ENCODE measurements at regions not wholly inside any gene's neighbourhood (a gene's known extent, or its start where the extent isn't known, plus 50 kb on each side); places are given as distances from the start of the nearest gene placed in this dataset.
A peak's percentile ranks its signal among the peaks of the same experiment; 100 is the strongest.

DNA sequence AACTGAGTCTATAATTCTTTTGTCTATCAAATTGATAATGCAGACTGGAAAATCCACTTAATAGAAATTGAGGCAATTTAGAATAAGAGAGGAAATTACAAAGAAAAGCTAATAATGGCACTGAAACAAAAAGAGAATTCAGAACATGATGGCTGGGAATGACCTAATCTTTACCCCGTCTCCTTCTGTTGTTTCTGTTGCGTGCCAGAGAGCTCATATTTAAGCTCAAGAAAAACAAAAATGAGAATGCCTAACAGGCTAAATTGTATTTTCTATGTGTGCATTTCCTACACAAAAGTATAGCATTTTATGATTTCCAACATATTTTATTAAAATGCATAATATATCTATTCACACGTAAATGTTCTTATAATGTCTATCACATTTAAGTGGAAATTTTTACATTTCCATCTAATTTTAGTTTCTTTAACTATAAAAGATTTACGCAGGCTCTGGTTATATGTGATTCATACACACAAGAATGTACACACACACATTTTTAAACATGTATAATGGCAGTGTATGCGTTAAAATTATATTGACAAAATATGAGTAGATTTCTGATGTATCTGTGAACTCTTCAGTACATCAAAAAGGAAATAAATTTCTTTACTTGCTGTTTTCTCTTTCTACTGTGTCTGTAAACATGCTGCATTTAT lies 432.3 kb downstream of the SLITRK6 start:
- Histone ChIP-seq H3F3A (ENCODE audit: insufficient read depth, low read length) (no peaks in the 10 kb centered on the region), H4K20me1 (ENCODE audit: insufficient read depth, low read length) (no peaks in the 10 kb centered on the region), H3K4me2 (ENCODE audit: low read length) (0 out of 2 replicates have a peak overlapping the region, but pooled peaks have one; percentile 10), H3K27me3 (ENCODE audit: insufficient read depth, low read length) (no peaks in the 10 kb centered on the region), H3K9me3 (ENCODE audit: low read length) (no peaks in the 10 kb centered on the region), H2AFZ (ENCODE audit: low read length) (no peak overlapping the region), H3K79me2 (ENCODE audit: insufficient read depth, low read length) (no peaks in the 10 kb centered on the region), H3K4me3 (ENCODE audit: low read depth, low read length, poor library complexity, severe bottlenecking) (no peak overlapping the region), H3K27ac (ENCODE audit: low read depth, low read length, poor library complexity, severe bottlenecking) (peak overlapping the region; percentile 68), H3K36me3 (ENCODE audit: insufficient read depth, low read length) (no peaks in the 10 kb centered on the region), H3K9me2 (ENCODE audit: low read depth, low read length) (no peaks in the 10 kb centered on the region), H3K4me1 (ENCODE audit: insufficient read depth, low read length, severe bottlenecking) (peaks cover 29% of the 10 kb centered on the region), H3K9ac (ENCODE audit: low read length) (no peak overlapping the region)
- TF ChIP-seq EZH2 (IDR thresholded peaks at IDR 0.05; ENCODE audit: borderline replicate concordance, low read length): no peak

DNA sequence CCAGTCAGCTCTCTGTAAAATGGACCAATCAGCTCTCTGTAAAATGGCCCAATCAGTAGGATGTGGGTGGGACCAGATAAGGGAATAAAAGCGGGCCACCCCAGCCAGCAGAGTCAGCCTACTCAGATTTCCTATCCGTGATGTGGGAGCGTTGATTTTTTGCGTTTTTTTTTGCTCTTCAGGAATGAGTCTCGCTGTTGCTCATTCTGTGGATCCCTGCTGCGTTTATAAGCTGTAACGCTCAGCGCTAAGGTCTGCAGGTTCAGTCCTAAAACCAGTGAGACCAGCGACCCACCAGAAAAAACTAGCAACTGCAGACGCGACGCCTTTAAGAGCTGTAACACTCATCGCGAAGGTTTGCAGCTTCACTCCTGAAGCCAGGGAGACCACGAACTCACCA lies 435.7 kb downstream of the SLITRK6 start:
- H2AFZ ChIP-seq (ENCODE audit: low read length): no peak overlapping the region
- H3K9me3 ChIP-seq (ENCODE audit: low read length): no peaks in the 10 kb centered on the region
- H3K27me3 ChIP-seq (ENCODE audit: insufficient read depth, low read length): no peaks in the 10 kb centered on the region
- no peak overlapping the region for H3K4me2 ChIP-seq (ENCODE audit: low read length)
- no peaks in the 10 kb centered on the region for H3K79me2 ChIP-seq (ENCODE audit: insufficient read depth, low read length)
- TF ChIP-seq EZH2 (IDR thresholded peaks at IDR 0.05; ENCODE audit: borderline replicate concordance, low read length) (no peak), CTCF (IDR thresholded peaks at IDR 0.05; ENCODE audit: low read length) (no peak)
- H4K20me1 ChIP-seq (ENCODE audit: insufficient read depth, low read length): no peaks in the 10 kb centered on the region
- H3K36me3 ChIP-seq (ENCODE audit: insufficient read depth, low read length): no peaks in the 10 kb centered on the region
- no peak overlapping the region for H3K9ac ChIP-seq (ENCODE audit: low read length)
- H3K9me2 ChIP-seq (ENCODE audit: low read depth, low read length): no peaks in the 10 kb centered on the region
- no peak overlapping the region for H3K27ac ChIP-seq (ENCODE audit: low read depth, low read length, poor library complexity, severe bottlenecking)
- peaks cover 33% of the 10 kb centered on the region for H3K4me1 ChIP-seq (ENCODE audit: insufficient read depth, low read length, severe bottlenecking)
- no peaks in the 10 kb centered on the region for H3F3A ChIP-seq (ENCODE audit: insufficient read depth, low read length)
- no peak overlapping the region for H3K4me3 ChIP-seq (ENCODE audit: low read depth, low read length, poor library complexity, severe bottlenecking)

DNA sequence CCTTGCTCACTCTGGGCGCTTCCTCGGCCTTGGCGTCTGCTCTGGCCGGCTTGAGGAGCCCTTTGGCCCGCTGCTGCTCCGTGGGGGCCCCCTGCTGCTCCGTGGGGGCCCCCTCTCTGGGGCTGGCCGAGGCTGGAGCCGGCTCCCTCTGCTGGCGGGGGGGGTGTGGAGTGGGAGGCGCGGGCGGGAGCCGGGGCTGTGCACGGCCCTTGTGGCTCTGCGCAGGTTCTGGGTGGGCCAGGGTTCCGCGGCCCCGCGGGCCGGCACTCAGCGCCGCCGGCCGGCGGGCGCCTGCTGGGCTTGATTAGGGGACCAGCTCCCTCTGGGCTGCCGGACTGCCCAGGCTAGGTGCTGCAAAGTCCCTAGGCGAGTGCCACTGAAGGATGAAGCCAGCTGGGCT lies 436.2 kb downstream of the SLITRK6 start:
- H3K36me3 ChIP-seq (ENCODE audit: insufficient read depth, low read length): no peaks in the 10 kb centered on the region
- no peaks in the 10 kb centered on the region for H3K9me3 ChIP-seq (ENCODE audit: low read length)
- no peaks in the 10 kb centered on the region for H3K79me2 ChIP-seq (ENCODE audit: insufficient read depth, low read length)
- no peak overlapping the region for H3K4me2 ChIP-seq (ENCODE audit: low read length)
- no peak overlapping the region for H3K9ac ChIP-seq (ENCODE audit: low read length)
- H3K4me1 ChIP-seq (ENCODE audit: insufficient read depth, low read length, severe bottlenecking): peaks cover 29% of the 10 kb centered on the region
- H3K27ac ChIP-seq (ENCODE audit: low read depth, low read length, poor library complexity, severe bottlenecking): no peak overlapping the region
- no peak overlapping the region for H3K4me3 ChIP-seq (ENCODE audit: low read depth, low read length, poor library complexity, severe bottlenecking)
- no peak overlapping the region for H2AFZ ChIP-seq (ENCODE audit: low read length)
- H3K9me2 ChIP-seq (ENCODE audit: low read depth, low read length): no peaks in the 10 kb centered on the region
- no peaks in the 10 kb centered on the region for H3K27me3 ChIP-seq (ENCODE audit: insufficient read depth, low read length)
- no peaks in the 10 kb centered on the region for H3F3A ChIP-seq (ENCODE audit: insufficient read depth, low read length)
- TF ChIP-seq EZH2 (IDR thresholded peaks at IDR 0.05; ENCODE audit: borderline replicate concordance, low read length) (no peak), CTCF (IDR thresholded peaks at IDR 0.05; ENCODE audit: low read length) (no peak)
- no peaks in the 10 kb centered on the region for H4K20me1 ChIP-seq (ENCODE audit: insufficient read depth, low read length)

DNA sequence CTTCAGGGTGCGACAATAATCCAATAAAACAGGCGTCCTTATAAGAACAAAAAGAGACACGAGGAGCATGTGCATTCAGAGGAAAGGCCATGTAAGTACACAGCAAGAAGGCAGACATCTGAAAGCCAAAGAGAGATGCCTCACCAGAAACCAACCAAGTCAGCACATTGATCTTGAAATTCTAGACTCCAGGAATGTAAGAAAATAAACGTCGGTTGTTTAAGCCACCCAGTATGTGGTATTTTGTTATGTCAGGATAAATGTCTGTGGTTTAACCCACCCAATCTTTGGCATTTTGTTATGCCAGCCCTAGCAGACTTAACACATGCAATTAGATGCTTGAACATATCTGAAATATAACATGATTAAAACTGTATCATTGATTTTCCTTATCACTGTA lies 452.0 kb downstream of the SLITRK6 start:
- no peak overlapping the region for H3K9ac ChIP-seq (ENCODE audit: low read length)
- no peaks in the 10 kb centered on the region for H3K4me1 ChIP-seq (ENCODE audit: insufficient read depth, low read length, severe bottlenecking)
- H3F3A ChIP-seq (ENCODE audit: insufficient read depth, low read length): no peaks in the 10 kb centered on the region
- no peaks in the 10 kb centered on the region for H4K20me1 ChIP-seq (ENCODE audit: insufficient read depth, low read length)
- H3K4me3 ChIP-seq (ENCODE audit: low read depth, low read length, poor library complexity, severe bottlenecking): no peak overlapping the region
- no peaks in the 10 kb centered on the region for H3K9me2 ChIP-seq (ENCODE audit: low read depth, low read length)
- H3K79me2 ChIP-seq (ENCODE audit: insufficient read depth, low read length): no peaks in the 10 kb centered on the region
- H3K27ac ChIP-seq (ENCODE audit: low read depth, low read length, poor library complexity, severe bottlenecking): no peak overlapping the region
- no peak overlapping the region for H3K4me2 ChIP-seq (ENCODE audit: low read length)
- H3K36me3 ChIP-seq (ENCODE audit: insufficient read depth, low read length): no peaks in the 10 kb centered on the region
- no peak overlapping the region for H2AFZ ChIP-seq (ENCODE audit: low read length)
- no peaks in the 10 kb centered on the region for H3K27me3 ChIP-seq (ENCODE audit: insufficient read depth, low read length)
- TF ChIP-seq EZH2 (IDR thresholded peaks at IDR 0.05; ENCODE audit: borderline replicate concordance, low read length) (no peak), CTCF (IDR thresholded peaks at IDR 0.05; ENCODE audit: low read length) (no peak)
- H3K9me3 ChIP-seq (ENCODE audit: low read length): no peaks in the 10 kb centered on the region
